ENCODE measurements at regions not wholly inside any gene's neighbourhood (a gene's known extent, or its start where the extent isn't known, plus 50 kb on each side); places are given as distances from the start of the nearest gene placed in this dataset.
"Not testable (repeated sequence)": the region's sequence is repeated elsewhere in the genome, so short reads cannot be mapped to it uniquely, and the experiment has no call there.

DNA sequence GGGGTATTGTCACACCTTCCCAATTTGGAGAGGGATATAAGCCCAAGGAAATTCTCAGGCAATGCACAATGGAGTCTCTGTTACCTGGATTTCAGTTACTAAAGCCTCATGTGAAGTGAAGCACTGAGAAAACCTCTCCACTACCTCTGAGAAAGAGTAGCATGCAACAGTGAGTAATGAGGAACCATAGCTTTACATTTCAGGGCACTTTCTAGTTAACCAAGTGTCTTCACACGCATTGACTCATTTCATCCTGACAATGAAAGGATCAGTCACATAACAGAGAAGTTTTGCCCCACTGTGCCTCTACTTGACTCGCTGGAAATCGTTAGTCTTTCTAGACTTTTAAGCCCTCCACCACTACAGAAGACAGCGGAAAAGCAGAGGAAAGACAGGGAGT is 86.2 kb upstream of the ARID1B start:
- no peak for DNase-seq (ENCODE audit: low read depth, low spot score)
- no peak overlapping the region for H3K27ac ChIP-seq

DNA sequence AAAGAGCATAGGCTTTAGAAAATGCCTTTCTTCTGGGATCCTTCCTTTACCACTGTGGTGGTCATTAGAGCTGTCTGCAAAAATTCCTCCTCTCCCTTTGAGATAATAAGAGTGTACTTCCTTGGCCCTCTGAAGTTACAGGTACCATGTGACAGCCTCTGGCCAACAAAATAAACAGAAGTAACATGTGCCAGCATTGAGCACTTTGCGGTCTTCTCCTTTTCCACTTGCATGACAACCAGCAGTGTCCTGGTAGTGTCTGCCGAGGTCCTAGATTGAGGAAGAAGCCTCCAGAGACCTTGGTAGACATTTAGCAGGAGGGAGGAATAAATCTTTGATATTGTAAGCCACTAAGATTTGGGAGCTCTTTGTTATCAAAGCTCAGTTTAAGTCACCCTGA is 87.5 kb upstream of the ARID1B start:
- no peak overlapping the region for H3K27ac ChIP-seq
- no peak for DNase-seq (ENCODE audit: low read depth, low spot score)

DNA sequence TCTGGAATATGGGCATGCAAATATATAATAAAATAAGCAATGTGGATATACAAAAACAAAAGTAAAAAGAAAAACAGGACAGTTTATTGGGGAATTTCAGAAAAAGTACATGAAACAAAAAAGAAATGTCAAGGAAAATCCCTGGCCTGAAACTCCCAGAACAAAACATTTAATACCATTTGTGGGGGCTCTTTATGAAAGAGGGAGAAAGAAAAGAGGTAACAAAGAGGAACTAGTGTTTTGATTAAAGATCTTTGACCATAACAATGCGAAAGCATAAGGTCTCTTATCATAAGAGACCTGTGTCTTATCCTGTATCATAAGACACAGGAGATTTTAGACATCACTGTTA is 88.6 kb upstream of the ARID1B start:
- DNase-seq (ENCODE audit: low read depth, low spot score): no peak
- peak overlapping the region; percentile 96 for H3K27ac ChIP-seq

DNA sequence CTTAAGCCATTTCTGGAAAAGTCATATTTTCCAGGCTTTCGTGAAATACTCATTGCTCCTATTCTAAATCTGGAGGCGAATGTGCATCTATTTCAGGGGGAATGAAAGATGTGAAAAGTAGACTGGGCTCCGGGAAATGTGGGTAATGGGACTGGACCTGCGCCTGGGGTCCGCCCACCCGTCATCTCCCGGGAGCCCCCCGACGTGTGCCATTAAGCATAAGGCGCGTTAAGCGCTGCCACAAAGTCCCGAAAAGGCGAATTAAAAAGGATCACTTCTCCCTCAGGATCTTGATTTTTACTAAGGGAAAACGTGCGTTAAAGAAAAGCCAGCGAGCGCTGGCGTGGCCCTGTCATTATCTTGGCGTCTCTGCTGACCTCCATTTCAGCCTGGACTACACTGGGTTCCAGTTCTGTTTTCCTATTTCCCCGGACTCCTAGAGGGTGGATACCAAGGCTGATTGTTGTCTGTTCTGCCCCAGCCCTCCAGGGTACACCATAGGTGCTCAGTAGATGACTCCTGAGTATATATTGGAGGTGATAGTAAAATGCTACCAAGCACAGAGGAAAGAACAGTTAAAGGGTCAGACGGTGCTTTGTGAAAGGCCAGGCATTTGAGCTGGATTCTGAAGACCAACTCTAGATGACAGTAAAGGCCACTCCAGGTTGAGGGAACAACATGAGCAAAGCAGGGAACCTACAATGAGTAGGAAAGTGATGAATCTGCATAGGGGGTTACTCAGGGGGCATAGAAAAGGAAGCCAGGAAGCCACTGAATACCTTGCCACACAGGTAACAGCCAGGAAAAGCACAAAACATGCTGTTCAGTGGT is 89.2 kb upstream of the ARID1B start:
- DNase-seq (ENCODE audit: low read depth, low spot score): no peak
- peak overlapping the region; percentile 96 for H3K27ac ChIP-seq

DNA sequence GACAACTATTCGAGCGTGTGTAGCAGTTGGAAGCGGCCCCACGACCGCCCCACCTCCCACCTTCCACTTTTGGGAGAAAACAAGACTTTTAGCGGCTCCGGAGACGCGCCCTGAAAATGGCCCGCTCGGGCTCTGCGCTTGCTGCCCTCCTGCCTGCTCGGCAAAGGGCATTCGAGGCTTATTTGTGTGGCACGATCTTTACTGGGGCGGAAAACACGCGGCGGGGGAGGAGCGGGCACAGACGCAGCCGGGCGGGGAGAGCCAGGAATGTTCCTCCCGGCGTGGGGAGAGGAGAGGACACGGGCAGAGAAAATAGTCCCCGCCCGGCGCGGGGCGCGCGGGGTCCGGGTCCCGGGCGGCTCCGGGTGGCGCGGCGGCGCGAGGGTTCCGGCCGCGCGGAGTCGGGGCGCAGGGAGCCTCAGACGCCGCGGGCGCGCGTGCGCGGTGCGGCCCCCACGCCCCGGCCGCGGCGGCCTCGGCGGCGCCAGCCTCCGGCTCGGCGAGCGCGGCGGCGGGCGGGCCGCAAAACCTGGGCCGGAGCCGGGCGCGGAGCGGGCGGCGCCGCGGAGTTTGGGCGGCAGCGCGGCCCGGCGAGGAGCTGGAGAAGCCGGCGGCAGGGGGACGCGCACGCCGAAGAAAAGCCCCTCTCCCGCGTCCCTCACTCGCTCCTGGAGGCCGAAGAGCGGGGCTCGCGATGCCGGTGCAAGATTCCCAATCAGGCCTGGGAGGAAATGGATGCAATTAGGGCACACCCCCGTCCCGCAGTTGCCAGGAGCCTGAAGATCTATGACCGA is 90.0 kb upstream of the ARID1B start:
- no peak for DNase-seq (ENCODE audit: low read depth, low spot score)
- peak overlapping the region; percentile 96 for H3K27ac ChIP-seq

DNA sequence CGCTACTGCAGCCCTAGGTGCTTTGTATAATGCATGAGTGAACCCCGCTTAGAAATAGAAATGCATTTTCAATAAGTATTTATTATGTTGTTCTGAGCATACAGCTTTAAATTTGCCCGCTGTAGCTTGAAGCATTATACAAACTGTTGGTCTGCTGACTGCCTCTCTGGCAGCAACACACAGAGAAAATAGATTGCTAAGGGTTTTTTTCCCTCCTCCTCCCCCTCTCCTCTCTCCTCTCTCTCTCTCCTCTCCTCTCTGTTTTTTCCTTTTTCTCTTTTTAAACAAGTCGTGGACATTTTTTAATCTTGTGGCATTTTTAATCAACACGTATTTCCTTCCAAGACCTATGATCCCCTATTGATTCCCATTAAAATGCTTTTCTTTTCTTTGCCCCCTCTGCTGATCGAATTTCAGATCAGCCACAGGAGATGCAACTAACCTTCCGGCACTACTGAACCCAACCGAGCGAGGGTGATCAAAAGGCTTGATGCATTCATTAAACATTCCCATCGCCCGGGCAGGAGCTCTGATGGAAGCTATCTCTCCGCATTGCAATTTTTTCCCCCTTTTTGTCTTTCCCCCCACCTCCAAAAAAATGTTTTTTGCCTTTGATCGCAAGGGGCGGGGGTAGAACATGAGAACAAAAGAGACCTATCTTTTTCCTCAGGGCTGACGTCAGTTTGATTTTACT is 90.7 kb upstream of the ARID1B start:
- peak overlapping the region; percentile 96 for H3K27ac ChIP-seq
- no peak for DNase-seq (ENCODE audit: low read depth, low spot score)

DNA sequence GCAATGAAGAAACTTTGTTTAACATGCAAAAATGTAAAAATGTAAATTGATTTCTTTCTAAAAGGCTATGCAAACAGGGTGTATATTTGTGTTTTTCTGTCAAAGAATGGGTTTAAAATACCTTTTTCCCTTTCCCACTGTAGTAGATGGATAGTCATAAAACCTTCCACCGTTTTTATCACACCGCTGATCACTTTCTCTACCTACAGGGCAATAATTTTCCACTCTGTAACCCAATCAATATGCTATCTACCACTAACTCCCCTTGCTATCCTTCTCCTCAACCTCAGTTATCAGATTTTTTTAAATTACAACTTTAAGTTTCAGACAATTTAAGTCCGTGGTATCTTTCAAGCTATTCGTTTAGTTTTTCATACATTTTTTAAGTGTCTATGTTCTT is 91.4 kb upstream of the ARID1B start:
- peak overlapping the region; percentile 96 for H3K27ac ChIP-seq
- no peak for DNase-seq (ENCODE audit: low read depth, low spot score)

DNA sequence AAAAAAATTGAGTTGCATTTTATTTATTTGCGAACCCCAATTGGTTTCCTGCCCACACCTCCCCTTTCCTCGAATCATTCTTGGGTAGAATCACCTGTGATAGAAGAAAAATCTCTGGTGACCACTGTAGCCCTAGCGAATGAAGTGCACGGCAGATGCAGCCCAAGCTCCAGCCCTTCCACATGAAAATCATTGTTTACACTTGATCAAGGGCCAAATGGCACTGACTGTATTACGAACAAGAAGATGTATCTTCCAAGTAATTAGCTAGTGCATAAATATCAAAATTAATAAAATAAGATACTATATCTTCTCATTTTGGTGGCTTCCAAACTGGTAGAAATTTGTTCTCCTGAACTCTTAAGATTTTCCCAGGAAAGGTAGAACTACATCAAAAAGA is 93.4 kb upstream of the ARID1B start:
- H3K27ac ChIP-seq: no peak overlapping the region
- DNase-seq (ENCODE audit: low read depth, low spot score): no peak

DNA sequence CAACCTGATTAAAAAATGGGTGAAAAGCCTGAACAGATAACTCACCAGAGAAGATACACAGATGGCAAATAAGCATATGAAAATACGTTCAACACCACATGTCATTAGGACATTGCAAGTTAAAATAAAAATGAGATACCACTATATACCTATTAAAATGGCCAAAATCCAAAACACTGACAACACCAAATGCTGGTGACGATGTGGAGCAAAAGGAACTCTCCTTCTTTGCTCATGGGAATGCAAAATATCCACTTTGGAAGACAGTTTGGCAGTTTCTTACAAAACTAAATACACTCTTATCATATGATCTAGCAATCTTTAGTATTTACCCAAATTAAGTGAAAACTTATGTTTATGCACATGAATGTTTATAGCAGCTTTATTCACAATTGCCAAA is 100.5 kb upstream of the ARID1B start:
- DNase-seq (ENCODE audit: low read depth, low spot score): no peak
- no peak overlapping the region for H3K27ac ChIP-seq

DNA sequence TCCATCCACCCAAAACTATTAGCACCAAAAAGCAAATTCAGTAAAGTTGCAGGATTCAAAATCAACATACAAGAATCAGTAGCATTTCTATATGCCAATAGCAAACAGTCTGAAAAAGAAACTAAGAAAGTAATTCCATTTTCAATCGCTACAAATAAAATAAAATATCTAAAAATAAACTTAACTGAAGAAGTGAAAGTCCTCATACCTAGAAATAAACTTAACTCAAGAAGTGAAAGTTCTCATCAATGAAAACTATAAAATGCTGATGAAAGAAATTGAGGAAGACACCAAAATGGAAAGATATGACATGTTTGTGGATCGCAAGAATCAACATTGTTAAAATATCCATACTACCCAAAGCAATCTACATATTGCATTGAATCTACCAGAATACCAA is 103.0 kb upstream of the ARID1B start:
- DNase-seq (ENCODE audit: low read depth, low spot score): no peak
- H3K27ac ChIP-seq: no peak overlapping the region

DNA sequence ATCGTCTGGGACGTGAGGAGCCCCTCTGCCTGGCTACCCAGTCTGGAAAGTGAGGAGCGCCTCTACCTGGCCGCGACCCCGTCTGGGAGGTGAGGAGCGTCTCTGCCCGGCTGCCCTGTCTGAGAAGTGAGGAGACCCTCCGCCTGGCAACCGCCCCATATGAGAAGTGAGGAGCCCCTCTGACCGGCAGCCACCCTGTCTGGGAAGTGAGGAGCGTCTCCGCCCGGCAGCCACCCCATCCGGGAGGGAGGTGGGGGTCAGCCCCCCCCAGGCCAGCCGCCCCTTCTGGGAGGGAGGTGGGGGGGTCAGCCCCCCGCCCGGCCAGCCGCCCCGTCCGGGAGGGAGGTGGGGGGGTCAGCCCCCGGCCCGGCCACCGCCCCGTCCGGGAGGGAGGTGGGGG is 107.1 kb upstream of the ARID1B start:
- DNase-seq (ENCODE audit: low read depth, low spot score); H3K27ac ChIP-seq: not testable (repeated sequence)

DNA sequence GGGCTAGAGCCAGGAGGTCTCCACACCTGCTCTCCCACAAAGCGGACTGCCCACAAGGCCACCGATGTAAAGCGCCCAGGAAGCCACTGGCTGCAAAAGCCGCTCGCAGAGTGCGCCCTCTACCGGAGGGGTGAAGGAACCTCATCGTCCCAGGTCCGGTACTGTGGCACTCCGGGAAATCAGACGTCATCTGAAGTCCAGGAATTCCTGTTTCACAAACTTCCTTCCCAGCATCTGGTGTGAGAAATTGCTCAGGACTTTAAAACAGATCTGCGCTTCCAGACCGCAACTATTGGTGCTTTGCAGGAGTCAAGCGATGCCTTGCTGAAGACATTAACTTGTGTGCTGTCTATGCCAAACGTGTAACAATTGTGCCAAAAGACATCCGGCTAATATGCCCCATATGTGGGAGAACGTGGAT is 115.1 kb upstream of the ARID1B start:
- DNase-seq (ENCODE audit: low read depth, low spot score): no peak
- no peak overlapping the region for H3K27ac ChIP-seq

DNA sequence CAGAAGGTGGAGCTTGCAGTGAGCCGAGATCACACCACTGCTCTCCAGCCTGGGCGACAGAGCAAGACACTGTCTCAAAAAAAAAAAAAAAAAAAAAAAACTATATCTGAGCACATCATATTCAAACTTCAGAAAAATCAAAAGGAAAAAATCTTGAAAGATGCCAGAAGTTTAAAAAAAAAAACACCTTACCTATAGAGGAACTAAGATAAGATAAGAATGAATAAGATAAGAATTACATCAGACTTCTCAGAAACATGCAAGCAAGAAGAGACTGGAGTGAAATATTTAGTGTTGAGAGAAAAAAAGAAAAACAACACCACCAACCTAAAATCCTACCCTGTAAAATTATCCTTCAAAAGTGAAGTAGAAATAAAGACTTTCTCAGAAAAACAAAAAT is 116.8 kb upstream of the ARID1B start:
- DNase-seq (ENCODE audit: low read depth, low spot score): no peak
- H3K27ac ChIP-seq: no peak overlapping the region

DNA sequence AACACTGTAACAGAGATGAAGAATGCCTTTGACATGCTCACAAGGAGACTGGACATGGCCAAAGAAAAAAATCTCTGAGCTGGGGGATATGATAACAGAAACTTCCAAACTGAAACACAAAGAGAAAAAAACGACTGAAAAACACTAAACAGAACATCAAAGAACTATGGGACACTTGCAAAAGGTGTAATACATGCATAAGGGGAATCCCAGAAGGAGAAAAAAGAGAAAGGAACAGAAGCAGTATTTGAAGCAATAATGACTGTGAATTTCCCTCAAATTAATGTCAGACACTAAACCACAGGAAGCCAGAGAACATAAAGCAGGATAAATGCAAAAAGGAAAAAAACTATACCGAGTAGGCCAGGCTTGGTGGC is 117.4 kb upstream of the ARID1B start:
- no peak for DNase-seq (ENCODE audit: low read depth, low spot score)
- no peak overlapping the region for H3K27ac ChIP-seq

DNA sequence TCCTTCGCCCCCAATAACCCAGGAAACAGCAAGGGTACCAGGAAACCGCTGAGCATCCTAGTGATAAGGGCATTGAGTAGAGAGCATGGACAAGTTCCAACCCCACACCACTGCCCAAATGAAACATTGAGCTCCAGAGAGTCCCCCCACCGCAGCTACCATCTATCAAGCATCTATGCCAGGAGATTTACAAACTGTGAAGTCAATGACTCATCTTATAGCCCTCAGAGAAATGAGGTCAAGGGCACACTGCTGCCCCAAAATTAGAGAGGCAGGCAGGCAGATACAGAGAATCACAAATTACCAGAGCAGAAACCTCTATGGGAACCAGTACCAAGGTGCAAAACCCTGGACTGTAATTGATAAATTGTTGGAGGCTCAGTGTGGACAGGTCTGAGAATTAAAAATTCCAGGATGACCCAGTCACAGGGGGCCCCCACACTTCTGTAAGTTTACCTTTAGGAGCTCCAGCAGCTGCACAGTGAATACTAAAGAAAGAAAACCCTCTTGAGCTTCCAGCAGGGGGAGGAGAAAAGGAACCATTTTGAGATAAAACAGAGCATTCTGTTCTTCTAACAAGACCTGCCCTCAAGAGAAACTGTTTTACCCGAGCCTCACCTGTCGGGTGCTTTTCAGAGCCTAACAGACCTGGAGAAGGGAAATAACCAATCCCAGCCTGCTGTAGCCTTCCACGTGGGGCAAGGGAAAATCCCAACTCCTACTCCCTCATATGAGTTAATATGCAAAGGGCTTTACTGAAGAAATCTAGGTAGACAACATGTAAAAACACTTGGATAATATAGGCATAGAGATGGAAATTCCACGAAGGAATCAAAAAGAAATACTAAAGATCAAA is 118.0 kb upstream of the ARID1B start:
- no peak for DNase-seq (ENCODE audit: low read depth, low spot score)
- H3K27ac ChIP-seq: no peak overlapping the region

DNA sequence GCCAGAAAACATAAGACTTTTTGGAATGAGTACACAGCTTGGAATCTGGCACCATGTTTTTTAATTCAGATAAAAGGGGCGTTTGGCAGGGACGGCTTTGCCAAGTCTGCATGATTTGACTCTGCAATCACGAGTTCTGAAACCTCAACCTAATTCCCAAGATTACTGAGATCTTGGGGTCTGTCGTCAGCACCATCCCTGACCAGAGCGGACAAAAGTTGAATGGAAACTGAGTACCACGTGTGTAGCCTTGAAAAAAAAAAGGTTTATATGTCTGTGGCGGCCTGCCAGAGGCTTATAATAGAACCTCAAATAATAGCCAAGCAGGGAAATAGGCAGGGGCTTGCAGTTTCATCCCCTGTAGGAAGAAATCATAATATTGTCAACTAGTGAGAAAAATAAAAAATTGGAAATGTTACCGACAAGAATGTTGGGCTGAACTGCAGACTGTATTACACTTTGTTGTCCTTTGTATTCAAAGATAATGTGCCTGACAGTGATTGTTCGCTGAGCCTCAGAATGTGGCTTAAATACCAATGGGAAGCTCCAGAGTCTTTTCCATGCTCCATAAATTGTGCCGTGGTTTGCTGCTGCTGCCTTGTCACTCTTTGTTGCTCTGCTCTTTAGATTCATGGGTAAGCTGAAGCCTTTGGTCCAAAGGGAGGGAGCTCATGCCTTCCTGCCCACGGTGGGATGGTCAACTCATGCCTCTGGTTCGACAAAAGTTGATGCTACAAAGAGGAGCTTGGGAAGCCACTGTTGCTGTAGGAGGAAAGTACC is 118.8 kb upstream of the ARID1B start:
- H3K27ac ChIP-seq: no peak overlapping the region
- no peak for DNase-seq (ENCODE audit: low read depth, low spot score)

DNA sequence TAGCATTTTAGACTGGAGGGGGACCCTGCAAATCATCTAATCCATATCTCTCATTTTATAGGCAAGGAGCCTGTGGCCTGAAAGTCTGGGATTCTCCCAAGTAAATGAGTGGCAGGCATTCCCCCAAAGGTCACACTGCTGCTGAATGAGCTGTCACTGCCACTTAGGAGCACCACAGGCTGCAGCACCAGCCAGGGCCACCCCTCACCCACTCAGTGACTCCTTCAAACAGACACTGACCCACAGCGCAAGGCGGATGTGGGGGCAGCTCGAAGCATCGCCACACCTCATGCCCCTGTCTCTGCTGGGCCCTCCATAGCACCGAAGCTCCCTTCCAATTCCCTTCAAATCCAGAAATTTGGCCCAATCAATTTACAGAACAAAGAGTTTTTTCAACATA is 119.9 kb upstream of the ARID1B start:
- H3K27ac ChIP-seq: no peak overlapping the region
- no peak for DNase-seq (ENCODE audit: low read depth, low spot score)

DNA sequence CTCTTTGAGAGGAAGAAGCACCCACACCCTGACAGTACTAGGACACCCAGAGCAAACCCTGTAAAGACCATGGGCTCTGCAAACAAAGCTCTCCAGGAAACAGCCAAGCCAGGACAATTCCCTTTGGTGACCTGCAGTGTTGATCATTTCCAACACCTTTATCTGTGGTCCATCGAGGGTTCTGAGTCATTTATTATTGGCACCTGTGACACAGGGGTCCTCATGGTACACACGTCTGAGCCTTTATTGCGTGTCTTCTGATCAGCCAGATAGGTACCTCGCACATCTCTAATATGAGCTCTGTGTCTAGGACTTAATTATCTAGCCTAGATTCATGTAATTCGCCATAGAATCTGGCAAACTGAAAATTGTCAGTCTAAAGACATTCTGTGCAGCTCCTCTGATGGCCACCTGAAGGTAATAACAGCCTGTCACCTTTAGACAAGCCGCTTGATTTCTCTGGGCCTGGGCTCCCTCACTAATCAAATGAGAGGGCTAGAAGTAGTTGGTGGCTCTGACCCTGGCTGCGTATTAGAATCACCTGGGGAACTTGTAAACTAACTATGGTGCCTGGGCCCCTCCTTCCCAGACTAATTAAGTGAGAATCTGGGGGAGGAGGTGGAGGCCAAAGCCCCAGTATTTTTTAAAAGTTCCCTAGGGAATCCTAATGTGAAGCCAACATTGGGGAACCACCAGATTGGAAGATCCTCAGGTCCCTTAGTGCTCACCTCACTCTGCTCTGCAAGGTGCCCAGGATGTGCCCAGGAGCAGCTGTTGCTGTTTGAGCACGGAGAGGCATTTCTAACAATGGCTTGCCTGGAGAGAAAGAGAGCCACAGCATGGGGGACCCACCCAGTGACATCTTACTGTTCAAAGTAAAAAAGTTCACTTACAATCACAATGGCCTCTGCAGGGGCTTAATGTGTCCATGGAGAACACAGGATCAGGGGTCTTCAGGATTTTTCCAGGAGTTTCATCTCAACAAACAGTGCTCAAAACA is 122.0 kb upstream of the ARID1B start:
- no peak overlapping the region for H3K27ac ChIP-seq
- no peak for DNase-seq (ENCODE audit: low read depth, low spot score)

All from epithelial cell of prostate (primary cell).